ENCODE measurements at regions not wholly inside any gene's neighbourhood (a gene's known extent, or its start where the extent isn't known, plus 50 kb on each side); places are given as distances from the start of the nearest gene placed in this dataset.

- TF ChIP-seq KDM1A (IDR thresholded peaks at IDR 0.05; ENCODE audit: low read depth) = no peak
- TF ChIP-seq CTCF (IDR thresholded peaks at IDR 0.05) = no peak
- no peak for TF ChIP-seq POLR2A (IDR thresholded peaks at IDR 0.05; ENCODE audit: low read length)
- no peak for TF ChIP-seq BHLHE40 (IDR thresholded peaks at IDR 0.05; ENCODE audit: low read depth, low read length)
- TF ChIP-seq PBX3 (IDR thresholded peaks at IDR 0.05) = no peak
- no peak for TF ChIP-seq CEBPB (IDR thresholded peaks at IDR 0.05)
Measured at GRCh38 chr9:10701906-10702305, 89.1 kb upstream of the PTPRD start.

All from A549 (cell line).